ENCODE measurements at regions not wholly inside any gene's neighbourhood (a gene's known extent, or its start where the extent isn't known, plus 50 kb on each side); places are given as distances from the start of the nearest gene placed in this dataset.
"Not testable (repeated sequence)": the region's sequence is repeated elsewhere in the genome, so short reads cannot be mapped to it uniquely, and the experiment has no call there.

DNA sequence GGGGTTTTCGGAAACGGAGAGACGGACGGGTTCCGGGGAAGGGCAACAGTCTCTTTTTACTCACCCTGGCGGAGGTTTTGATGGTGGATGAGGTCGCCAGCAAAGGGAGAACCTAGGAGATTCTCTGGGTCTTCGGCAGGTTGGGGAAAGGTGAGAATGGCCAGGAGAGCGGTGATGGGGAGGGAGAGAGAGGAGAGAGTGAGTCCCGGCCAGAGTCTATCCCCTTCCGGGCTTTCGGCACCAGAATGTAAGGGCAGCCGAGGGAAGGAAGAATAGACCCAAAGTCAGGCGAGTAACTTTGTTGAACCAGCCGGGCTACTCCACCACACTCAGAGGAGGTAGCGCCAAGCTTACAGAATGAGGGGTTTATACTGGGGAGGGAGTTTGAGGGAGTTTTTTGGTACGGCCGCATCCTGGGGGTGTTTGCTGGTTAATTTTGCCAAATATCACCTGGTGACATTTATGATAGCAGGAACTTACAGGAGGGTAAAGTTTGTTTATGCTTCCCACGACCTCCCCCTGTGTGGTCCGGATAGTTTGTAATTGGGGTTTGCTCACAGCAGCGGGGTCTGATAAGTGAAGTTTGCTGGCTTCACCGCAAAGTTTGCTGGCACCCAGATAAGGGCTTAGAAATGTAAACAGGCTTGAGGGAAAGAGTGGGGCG, 141.1 kb upstream of the ETV3 start:
- Mint-ChIP-seq H3K4me1 (ENCODE audit: low read depth) (no peaks in the 10 kb centered on the region), H3K4me3 (no peak overlapping the region), H3K27me3 (peaks cover 35% of the 10 kb centered on the region), H3K36me3 (ENCODE audit: low read depth) (no peaks in the 10 kb centered on the region), H3K27ac (no peak overlapping the region), H3K9me3 (no peaks in the 10 kb centered on the region)
- intact Hi-C loops (cut with micrococcal nuclease), result no loop called here

DNA sequence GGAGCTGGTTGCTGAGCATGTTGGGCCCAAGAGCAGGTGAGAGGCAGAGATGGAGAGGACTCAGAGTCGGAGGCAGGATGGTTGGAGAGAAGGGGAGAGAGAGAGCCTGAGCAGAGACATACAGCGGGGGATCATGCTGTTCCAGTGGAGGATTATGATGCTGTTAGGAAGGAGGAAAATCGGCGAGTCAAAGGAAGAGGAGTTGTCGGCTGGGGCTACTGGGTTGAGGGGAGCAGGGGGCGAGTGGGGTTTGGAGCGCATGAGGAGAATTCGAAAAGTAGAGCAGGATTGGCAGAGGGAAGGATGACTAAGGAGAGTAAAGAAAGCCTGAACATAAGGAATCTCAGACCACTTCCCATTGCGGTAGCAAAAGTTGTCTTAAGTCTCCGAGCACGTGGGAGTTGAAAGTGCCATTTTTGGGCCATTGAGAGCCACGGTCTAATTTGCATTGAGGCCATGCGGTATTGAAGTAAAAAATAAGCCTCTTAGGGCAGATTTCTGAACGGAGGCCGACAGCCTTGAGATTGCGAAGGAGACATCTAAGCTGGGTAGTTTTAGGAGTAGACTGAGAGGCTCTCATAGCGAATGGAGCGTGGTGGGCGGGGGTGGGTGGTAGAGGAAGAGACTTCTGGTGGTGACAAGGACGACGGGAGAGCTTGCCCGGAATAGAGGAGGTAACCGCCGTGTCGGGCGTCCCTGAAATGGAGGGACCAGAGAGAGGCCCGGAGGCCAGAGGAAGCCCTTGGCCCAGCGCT, 140.4 kb upstream of the ETV3 start:
- Mint-ChIP-seq H3K27me3 (peaks cover 33% of the 10 kb centered on the region), H3K36me3 (ENCODE audit: low read depth) (no peaks in the 10 kb centered on the region), H3K4me1 (ENCODE audit: low read depth) (no peaks in the 10 kb centered on the region), H3K27ac (no peak overlapping the region), H3K4me3 (no peak overlapping the region), H3K9me3 (no peaks in the 10 kb centered on the region)
- intact Hi-C loops (cut with micrococcal nuclease), result no loop called here

DNA sequence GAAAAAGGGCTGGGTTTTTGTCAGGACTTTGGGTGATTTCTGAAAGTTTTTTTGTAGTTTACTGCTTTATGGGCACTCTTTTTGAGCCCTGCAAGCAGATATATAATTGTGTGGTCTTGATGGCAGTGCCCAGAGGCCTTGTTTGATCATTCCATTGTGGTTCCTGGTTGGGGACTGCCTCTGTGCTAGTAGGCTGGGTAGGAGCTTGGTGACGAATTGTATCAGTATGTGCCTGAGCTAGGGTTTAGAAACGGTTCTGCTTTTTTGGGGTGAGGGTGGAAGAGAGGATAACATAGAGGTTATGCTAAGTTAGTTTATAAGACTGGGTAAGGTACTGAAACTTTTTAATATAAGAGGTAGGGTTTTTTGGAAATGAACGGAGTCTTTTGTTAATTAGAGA, 139.7 kb upstream of the ETV3 start:
- intact Hi-C loops (cut with micrococcal nuclease), result no loop called here
- Mint-ChIP-seq H3K4me1 (ENCODE audit: low read depth) (no peaks in the 10 kb centered on the region), H3K36me3 (ENCODE audit: low read depth) (no peaks in the 10 kb centered on the region), H3K4me3 (no peak overlapping the region), H3K27me3 (peaks cover 27% of the 10 kb centered on the region), H3K27ac (no peak overlapping the region), H3K9me3 (no peaks in the 10 kb centered on the region)

DNA sequence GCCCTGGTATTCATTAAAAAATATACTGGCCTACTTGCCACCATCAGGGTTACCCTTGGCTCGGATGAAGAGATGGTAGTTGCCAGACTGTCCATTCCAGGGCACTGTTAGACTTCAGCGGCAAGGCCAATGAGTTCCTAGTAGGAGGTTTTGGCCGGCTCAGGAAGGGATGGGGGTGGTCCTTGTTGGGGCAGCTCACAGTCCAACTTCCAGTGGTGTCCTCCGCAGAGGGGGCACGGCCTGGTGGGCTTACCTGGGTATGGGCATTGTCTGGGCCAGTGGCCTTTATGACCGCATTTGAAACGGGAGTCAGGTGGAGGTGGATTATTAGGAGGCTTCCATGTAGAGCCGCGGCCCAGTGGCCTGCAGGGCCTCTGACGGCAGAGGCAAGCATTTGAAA, 139.1 kb upstream of the ETV3 start:
- Mint-ChIP-seq H3K27me3 (peaks cover 21% of the 10 kb centered on the region), H3K4me3 (no peak overlapping the region), H3K27ac (no peak overlapping the region), H3K36me3 (ENCODE audit: low read depth) (no peaks in the 10 kb centered on the region), H3K4me1 (ENCODE audit: low read depth) (no peaks in the 10 kb centered on the region), H3K9me3 (no peaks in the 10 kb centered on the region)
- intact Hi-C loops (cut with micrococcal nuclease), result no loop called here

DNA sequence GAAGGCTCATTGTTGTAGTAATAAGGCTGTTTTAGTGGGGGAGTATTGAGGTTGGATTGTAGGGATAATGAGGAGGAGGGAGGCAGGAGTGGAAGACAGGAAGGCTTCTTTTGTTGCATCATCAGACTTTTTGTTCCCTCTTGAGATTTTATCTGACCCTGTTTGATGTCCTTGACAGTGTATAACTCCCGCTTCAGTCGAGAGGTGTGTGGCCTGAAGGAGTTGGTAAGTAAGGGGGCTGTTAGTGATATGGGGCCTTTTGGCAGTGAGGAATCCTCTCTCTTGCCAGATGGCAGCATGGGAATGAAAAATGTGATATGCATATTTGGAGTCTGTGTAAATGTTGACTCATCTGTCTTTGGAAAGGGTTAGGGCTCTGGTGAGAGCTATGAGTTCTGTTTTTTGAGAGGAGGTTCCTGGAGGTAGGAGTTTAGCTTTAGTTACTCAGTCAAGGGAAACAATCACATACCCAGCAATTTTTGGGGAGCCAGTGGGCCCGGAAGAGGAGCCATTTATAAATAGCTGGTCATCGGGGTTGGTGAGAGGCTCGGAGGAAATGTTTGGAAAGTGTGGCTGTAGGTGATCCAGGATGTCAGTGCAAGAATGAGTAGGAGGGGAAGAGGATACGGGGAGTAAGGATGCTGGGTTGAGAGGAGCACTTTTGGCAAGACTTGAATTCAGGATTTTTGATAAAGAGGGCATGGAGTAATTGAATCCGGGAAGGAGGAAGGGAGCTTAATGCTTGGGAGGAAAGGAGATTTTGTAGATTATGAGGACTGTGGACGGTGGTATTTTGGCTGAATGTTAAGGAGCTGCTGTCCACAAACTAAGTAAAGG, 136.7 kb upstream of the ETV3 start:
- intact Hi-C loops (cut with micrococcal nuclease), result no loop called here

DNA sequence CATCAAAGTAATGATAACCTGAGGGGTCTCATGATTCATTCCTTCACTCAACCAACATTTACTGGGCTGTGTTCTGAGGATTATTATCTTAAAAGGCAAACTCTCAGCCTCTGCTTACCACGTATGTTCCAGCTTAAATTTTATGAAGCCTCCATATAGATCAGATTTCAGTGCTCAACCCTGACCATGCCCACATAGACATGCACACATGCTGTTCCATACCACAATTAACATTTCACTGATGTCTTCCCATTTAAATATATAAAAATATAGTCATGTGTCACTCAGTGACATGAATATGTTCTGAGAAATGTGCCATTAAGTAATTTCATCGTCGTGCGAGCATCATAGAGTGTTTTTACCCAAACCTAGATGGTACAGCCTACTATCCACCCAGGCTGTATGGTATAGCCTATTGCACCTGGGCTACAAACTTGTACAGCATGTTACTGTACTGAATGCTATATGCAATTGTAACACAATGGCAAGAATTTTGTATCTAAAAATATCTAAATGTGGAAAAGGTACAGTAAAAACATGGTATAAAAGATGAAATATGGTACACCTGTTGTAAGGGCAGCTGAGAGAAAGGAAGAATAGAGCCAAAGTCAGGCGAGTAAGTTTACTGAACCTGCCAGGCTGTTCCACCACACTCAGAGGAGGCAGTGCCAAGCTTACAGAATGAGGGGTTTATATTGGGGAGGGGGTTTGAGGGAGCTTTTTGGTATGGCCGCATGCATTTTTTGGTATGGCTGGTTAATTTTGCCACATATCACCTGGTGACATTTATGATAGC, 134.7 kb upstream of the ETV3 start:
- Mint-ChIP-seq H3K27ac (no peak overlapping the region), H3K9me3 (no peaks in the 10 kb centered on the region), H3K4me3 (no peak overlapping the region), H3K4me1 (ENCODE audit: low read depth) (peaks cover 20% of the 10 kb centered on the region), H3K36me3 (ENCODE audit: low read depth) (no peaks in the 10 kb centered on the region), H3K27me3 (peaks cover 22% of the 10 kb centered on the region)
- intact Hi-C loops (cut with micrococcal nuclease), result no loop called here

More for the DNA sequence above, 136.7 kb upstream of the ETV3 start:
- H3K4me3 Mint-ChIP-seq, result no peak overlapping the region
- H3K4me1 Mint-ChIP-seq (ENCODE audit: low read depth), result peaks cover 11% of the 10 kb centered on the region
- peaks cover 21% of the 10 kb centered on the region for H3K27me3 Mint-ChIP-seq
- H3K27ac Mint-ChIP-seq, result no peak overlapping the region
- H3K9me3 Mint-ChIP-seq, result no peaks in the 10 kb centered on the region
- H3K36me3 Mint-ChIP-seq (ENCODE audit: low read depth), result no peaks in the 10 kb centered on the region

DNA sequence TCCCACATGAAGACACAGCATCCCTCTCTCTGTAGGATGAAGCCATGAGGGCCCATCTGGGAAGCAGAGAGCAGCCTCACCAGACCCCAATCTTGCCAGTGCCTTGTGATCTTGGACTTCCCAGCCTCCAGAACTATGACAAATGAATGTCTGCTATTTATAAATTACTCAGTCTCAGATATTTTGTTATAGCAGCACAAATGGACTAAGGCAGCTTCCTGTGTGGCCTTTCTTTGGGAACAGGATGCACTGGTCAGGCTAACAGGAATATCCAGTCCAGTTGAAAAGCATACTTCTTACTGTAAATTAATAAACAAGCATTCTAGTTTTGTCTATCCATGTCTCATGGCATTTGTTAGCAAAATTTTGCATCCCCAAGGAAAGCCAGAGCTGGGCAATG, 134.1 kb upstream of the ETV3 start:
- Mint-ChIP-seq H3K36me3 (ENCODE audit: low read depth) (no peaks in the 10 kb centered on the region), H3K27ac (no peak overlapping the region), H3K4me1 (ENCODE audit: low read depth) (peaks cover 26% of the 10 kb centered on the region), H3K27me3 (peaks cover 26% of the 10 kb centered on the region), H3K4me3 (no peak overlapping the region), H3K9me3 (no peaks in the 10 kb centered on the region)
- intact Hi-C loops (cut with micrococcal nuclease), result no loop called here

DNA sequence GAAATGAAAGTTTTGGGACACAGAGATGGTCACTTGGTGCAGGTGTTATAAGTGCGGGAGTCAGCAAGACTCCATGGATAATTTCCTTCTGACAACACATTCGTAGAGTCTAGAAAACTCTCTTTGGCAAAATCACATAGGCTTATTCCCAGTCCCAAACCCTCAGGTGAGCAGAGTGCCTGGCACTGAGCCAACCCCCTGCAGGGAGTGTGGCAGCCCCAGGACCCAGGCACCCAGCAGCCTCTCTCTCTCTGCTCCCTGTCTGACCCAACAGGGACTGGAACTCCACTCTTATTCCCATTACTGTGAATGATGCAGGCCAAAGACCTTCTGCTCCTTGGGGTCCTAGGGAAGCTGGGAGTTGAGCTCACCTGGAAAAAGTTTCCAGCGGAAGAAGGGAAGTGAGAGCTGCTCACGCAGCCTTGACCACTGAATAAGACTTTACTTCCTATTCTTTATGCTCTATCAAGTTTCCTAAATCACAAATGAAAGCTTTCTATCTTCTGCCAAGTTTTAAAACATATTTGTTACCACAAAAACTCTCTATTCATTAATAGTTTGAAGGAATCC, 132.6 kb upstream of the ETV3 start:
- Mint-ChIP-seq H3K27me3 (peaks cover 35% of the 10 kb centered on the region), H3K36me3 (ENCODE audit: low read depth) (no peaks in the 10 kb centered on the region), H3K9me3 (no peaks in the 10 kb centered on the region), H3K4me3 (no peak overlapping the region), H3K4me1 (ENCODE audit: low read depth) (peaks cover 30% of the 10 kb centered on the region), H3K27ac (no peak overlapping the region)
- intact Hi-C loops (cut with micrococcal nuclease), result no loop called here

DNA sequence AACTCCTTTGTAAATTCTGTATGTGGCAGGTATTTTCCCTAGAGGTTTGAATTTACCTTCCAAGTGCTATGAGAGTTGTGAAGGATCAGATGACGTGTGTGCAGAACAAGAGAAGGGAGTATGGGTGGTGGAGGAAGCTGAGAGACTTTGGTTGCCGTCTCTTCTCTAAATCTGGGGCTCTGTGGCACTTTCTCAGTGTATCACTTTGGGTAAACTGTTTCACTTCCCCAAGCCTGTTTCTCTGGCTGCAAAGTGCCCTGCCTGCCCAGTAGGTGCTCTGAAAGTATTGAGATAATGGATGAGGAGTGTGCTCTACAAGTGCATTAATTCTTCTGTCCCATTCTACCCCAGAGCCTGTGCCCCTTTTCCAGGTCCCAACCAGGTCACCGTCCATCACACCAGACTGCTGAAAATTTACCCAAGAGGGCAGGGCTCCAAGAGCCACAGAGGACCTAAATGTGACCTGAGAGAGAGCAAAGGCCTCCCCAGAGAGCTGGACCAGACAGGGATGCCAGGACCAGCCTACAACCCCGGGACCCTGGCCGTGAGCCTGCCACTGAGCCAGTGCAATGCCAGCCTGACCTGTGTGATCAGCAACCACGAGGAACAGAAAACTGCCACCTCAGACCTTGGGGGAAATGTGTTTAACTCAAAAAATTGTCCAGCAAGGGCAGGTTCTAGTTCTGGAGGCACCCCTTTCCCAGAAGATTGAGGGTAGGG, 131.6 kb upstream of the ETV3 start:
- Mint-ChIP-seq H3K9me3 (no peaks in the 10 kb centered on the region), H3K4me3 (no peak overlapping the region), H3K27ac (no peak overlapping the region), H3K27me3 (peaks cover 40% of the 10 kb centered on the region), H3K36me3 (ENCODE audit: low read depth) (no peaks in the 10 kb centered on the region), H3K4me1 (ENCODE audit: low read depth) (peaks cover 30% of the 10 kb centered on the region)
- intact Hi-C loops (cut with micrococcal nuclease), result no loop called here

DNA sequence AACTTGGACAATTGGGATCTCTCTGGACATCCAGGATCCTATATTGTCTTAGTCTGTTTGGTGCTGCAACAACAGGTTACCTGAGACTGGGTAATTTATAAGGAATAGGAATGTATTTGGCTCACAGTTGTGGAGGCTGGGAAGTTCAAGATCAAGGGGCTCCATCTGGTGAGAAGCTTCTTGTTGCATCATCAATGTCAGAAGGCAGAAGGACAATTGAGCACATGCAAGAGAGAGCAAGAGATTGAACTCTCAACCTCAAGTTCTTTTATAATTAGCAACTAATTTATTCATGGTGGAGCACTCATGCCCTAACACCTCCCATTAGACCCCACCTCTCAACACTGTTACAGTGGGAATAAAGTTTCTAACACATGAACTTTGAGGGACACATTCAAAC, 124.7 kb upstream of the ETV3 start:
- H3K9me3 Mint-ChIP-seq, result no peaks in the 10 kb centered on the region
- intact Hi-C loops (cut with micrococcal nuclease), result no loop called here
- no peak overlapping the region for H3K27ac Mint-ChIP-seq
- no peak overlapping the region for H3K4me3 Mint-ChIP-seq
- peaks cover 10% of the 10 kb centered on the region for H3K4me1 Mint-ChIP-seq (ENCODE audit: low read depth)
- H3K36me3 Mint-ChIP-seq (ENCODE audit: low read depth), result no peaks in the 10 kb centered on the region
- peaks cover 40% of the 10 kb centered on the region for H3K27me3 Mint-ChIP-seq

DNA sequence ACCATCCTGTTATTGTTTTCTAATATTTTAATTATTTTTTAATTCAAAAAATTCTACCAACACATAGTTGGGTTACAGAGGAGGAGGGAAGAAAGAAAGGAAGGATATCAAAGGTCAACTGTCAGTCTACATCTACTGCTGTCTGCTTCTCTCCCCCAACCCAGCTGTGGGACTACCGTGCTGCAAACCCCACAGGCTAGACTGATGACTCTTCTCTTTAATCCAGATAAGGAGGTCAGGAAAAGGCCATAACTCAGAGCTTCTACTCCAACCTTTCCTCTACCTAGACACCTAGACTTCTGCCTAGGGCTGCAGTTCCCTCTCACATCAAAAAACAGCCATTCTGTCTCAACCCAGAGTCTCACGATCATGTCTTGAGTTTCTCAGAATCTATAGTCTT, 124.2 kb upstream of the ETV3 start:
- Mint-ChIP-seq H3K9me3 (no peaks in the 10 kb centered on the region), H3K4me3 (no peak overlapping the region), H3K27ac (no peak overlapping the region), H3K36me3 (ENCODE audit: low read depth) (no peaks in the 10 kb centered on the region), H3K4me1 (ENCODE audit: low read depth) (peaks cover 5% of the 10 kb centered on the region), H3K27me3 (peaks cover 40% of the 10 kb centered on the region)
- intact Hi-C loops (cut with micrococcal nuclease), result no loop called here

DNA sequence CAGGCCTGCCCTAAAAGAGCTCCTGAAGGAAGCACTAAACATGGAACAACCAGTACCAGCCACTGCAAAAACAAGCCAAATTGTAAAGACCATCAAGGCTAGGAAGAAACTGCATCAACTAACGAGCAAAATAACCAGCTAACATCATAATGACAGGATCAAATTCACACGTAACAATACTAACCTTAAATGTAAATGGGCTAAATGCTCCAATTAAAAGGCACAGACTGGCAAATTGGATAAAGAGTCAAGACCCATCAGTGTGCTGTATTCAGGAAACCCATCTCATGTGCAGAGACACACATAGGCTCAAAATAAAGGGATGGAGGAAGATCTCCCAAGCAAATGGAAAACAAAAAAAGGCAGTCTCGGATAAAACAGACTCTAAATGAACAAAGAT, 117.7 kb upstream of the ETV3 start:
- H3K27ac Mint-ChIP-seq; H3K4me3 Mint-ChIP-seq; intact Hi-C loops (cut with micrococcal nuclease); H3K4me1 Mint-ChIP-seq (ENCODE audit: low read depth); H3K36me3 Mint-ChIP-seq (ENCODE audit: low read depth): not testable (repeated sequence)
- peaks cover 22% of the 10 kb centered on the region for H3K9me3 Mint-ChIP-seq
- H3K27me3 Mint-ChIP-seq, result peaks cover 68% of the 10 kb centered on the region

DNA sequence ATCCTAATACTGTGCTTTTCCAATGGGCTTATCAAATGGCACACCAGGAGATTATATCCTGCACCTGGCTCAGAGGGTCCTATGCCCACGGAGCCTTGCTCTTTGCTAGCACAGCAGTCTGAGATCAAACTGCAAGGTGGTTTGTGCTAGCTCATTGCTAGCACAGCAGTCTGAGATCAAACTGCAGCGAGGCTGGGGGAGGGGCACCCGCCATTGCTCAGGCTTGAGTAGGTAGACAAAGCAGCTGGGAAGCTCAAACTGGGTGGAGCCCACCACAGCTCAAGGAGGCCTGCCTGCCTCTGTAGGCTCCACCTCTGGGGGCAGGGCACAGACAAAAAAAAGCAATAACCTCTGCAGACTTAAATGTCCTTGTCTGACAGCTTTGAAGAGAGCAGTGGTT, 116.0 kb upstream of the ETV3 start:
- intact Hi-C loops (cut with micrococcal nuclease); H3K36me3 Mint-ChIP-seq (ENCODE audit: low read depth); H3K27ac Mint-ChIP-seq; H3K4me1 Mint-ChIP-seq (ENCODE audit: low read depth); H3K4me3 Mint-ChIP-seq: not testable (repeated sequence)
- peaks cover 66% of the 10 kb centered on the region for H3K27me3 Mint-ChIP-seq
- H3K9me3 Mint-ChIP-seq, result peaks cover 22% of the 10 kb centered on the region
